ENCODE measurements at regions not wholly inside any gene's neighbourhood (a gene's known extent, or its start where the extent isn't known, plus 50 kb on each side); places are given as distances from the start of the nearest gene placed in this dataset.

DNA sequence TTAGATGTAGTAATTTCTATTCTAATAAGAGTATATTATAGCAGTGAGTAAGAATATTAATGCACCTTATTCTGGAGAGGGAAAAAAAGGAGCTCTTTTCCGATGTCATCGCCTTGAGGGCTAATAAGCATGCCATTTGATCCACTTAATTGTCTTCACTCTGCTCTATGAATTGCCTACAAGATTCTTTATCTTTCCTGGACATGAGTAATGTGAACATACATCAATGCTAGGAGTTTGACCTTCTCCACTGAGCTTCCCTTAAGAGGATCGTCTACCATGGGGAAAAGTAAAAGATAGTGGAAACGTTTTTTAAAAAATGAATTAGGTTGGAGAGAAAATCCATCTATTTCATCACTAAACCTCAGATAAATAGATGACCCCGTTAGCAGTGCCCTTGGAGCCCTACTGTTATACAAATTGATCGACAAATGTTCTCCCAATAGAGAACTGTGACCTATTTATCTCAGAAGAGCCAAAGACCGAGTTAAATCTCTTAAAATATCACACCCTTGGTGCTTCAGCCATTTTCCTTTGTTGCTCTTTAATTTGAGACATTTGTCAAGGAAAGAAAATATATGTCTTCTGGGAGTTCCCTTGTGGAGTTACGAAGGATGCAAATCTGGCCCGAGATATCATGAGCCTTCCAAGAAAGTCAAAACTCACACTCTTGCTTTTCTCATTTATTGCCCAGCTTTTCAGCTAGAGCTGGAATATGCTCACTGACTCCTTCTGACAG, 898.5 kb downstream of the KCNJ2 start:
- no peak overlapping the region for H3K27ac ChIP-seq
- TF ChIP-seq, protein P1, sequence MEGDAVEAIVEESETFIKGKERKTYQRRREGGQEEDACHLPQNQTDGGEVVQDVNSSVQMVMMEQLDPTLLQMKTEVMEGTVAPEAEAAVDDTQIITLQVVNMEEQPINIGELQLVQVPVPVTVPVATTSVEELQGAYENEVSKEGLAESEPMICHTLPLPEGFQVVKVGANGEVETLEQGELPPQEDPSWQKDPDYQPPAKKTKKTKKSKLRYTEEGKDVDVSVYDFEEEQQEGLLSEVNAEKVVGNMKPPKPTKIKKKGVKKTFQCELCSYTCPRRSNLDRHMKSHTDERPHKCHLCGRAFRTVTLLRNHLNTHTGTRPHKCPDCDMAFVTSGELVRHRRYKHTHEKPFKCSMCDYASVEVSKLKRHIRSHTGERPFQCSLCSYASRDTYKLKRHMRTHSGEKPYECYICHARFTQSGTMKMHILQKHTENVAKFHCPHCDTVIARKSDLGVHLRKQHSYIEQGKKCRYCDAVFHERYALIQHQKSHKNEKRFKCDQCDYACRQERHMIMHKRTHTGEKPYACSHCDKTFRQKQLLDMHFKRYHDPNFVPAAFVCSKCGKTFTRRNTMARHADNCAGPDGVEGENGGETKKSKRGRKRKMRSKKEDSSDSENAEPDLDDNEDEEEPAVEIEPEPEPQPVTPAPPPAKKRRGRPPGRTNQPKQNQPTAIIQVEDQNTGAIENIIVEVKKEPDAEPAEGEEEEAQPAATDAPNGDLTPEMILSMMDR (conservative IDR thresholded peaks at IDR 0.05), result no peak
- TF ChIP-seq ZFX (IDR thresholded peaks at IDR 0.05), result no peak

DNA sequence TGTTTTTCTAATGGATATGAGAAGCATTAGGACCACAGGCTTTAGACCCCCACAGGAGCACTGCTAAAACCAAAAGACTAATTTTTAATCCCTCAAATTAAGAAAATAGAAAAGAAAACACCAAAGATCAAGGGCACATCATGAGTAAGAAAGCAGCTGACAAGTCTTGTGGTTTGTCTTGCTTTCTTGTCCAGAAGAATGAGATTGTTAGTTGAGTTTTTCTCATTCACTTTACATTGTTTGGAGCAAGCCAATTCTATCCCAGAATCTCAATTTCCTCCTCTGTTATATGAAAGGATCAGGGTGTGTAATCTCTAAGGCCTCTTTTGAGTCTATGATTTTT, 899.0 kb downstream of the KCNJ2 start:
- no peak overlapping the region for H3K27ac ChIP-seq
- TF ChIP-seq ZFX (IDR thresholded peaks at IDR 0.05), result no peak
- TF ChIP-seq, protein P1 (conservative IDR thresholded peaks at IDR 0.05), result no peak

DNA sequence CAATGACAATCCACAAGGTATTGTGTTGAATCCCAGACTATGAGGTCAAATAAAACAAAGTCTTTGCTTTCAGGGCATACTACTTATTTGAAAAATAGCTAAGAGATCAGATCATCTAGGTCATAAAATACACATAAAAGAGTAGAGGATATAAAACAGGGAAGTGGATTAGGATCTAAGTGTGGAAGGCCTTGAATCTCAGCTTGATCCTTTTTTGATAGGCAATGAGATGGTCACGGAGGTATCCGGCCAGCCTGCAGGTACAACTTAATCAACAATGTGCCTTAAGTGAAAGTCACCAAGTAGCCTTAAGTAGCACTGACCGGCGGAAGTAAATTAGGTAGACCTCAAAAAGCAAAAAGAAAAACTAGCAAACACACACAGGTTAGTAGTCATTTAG, 901.7 kb downstream of the KCNJ2 start:
- no peak overlapping the region for H3K27ac ChIP-seq
- TF ChIP-seq, protein P1 (conservative IDR thresholded peaks at IDR 0.05), result no peak
- TF ChIP-seq ZFX (IDR thresholded peaks at IDR 0.05), result no peak

DNA sequence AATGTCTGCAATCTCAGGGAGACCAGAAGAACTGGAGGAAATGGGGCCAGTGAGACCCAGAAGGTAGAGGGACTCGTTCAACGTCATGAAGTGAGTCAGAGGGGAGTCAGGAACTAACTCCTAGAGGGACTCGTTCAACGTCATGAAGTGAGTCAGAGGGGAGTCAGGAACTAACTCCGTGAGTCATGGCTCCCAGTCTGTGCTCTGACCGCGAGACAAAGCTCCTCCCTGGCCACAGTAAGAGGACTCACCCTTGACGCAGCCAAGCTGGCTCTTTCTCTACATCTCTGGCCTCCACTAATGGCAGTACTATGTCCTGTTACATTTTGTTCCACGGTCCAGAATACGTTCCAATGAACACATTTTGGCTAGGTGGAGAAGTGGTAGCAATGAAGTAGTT, 902.5 kb downstream of the KCNJ2 start:
- TF ChIP-seq, protein P1 (conservative IDR thresholded peaks at IDR 0.05), result no peak
- TF ChIP-seq ZFX (IDR thresholded peaks at IDR 0.05), result no peak

DNA sequence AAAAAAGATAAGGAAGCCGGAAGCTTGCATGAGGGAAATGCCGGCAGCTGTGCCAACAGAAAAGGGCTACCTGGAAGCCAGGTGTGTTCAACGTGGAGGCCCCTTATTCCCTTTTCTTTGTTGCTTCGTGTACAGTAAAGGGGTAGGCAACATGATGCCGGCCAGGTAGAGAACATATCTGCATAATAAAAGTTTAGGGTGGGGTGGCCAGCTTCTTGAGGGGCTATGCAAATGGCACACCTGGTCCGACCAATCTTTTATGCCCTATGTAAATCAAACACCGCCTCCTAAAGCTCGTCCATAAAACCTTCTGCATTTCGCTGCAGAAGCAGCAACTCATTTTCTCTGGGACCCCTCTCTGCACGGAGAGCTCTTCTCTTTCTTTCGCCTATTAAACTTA, 911.6 kb downstream of the KCNJ2 start:
- no peak overlapping the region for H3K27ac ChIP-seq
- no peak for TF ChIP-seq ZFX (IDR thresholded peaks at IDR 0.05)
- TF ChIP-seq, protein P1 (conservative IDR thresholded peaks at IDR 0.05), result no peak

More for the DNA sequence above, 902.5 kb downstream of the KCNJ2 start:
- no peak overlapping the region for H3K27ac ChIP-seq

DNA sequence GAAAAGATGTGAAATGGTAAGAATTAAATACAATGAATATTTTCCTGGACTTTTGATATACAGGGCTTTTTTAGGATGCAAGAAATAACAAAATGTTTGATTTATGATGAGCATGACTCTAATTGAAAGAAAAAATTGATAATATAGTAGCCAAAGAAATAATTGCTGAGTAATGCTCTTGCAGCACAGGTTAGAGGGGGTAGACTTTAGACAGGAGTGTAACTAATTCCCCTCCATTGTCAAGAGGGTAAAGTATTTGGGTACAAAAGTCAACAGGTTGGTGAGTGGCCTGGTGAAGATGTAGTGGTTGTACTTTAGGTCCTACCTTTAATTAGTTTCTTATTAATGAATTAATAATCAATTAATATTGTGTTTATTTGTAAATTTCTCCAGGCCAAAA, 912.3 kb downstream of the KCNJ2 start:
- TF ChIP-seq, protein P1 (conservative IDR thresholded peaks at IDR 0.05), result no peak
- TF ChIP-seq ZFX (IDR thresholded peaks at IDR 0.05), result no peak
- no peak overlapping the region for H3K27ac ChIP-seq

DNA sequence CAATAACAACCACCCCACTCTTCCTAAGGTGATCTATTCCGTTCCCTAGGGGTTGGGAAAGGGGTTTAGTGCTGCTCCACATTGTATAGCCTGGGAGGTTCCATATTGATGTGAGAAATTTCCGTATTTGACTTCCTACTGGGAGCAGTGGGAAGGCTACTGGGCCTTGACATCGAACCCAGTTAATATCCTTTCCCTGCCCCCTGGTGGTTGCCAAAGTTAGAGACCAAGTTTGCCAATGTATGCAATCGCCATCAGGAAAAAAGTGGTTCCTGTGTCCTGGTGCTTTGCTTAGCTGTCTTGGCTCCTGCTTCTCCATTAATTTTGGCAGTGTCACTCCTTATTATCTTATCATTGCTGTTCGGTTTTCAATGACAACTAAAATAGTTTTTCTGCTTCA, 914.9 kb downstream of the KCNJ2 start:
- TF ChIP-seq, protein P1 (conservative IDR thresholded peaks at IDR 0.05), result peak; percentile 62
- no peak for TF ChIP-seq ZFX (IDR thresholded peaks at IDR 0.05)
- H3K27ac ChIP-seq, result no peak overlapping the region
